CD4-positive, alpha-beta T cell treated with Interferon alpha-2 for 1 hour (primary cell): ENCODE measurements at regions not wholly inside any gene's neighbourhood (a gene's known extent, or its start where the extent isn't known, plus 50 kb on each side); places are given as distances from the start of the nearest gene placed in this dataset.
"Not testable (repeated sequence)": the region's sequence is repeated elsewhere in the genome, so short reads cannot be mapped to it uniquely, and the experiment has no call there.

Source experiments
- DNase-seq, 2 donors: peaks; one replicate each; pipeline ENCODE4 v3.0.0-alpha.2; 2020 to 2022

- no peak for DNase-seq
These were observed 285.1 kb upstream of the STAC start for GRCh38 chr3:36095238-36095637.

- no peak for DNase-seq
These were observed 283.1 kb upstream of the STAC start for GRCh38 chr3:36097209-36097608.

GRCh38 chr3:36114353-36114752 is 266.0 kb upstream of the STAC start:
- DNase-seq: no peak

- DNase-seq: no peak
These were observed 256.0 kb upstream of the STAC start for GRCh38 chr3:36124118-36124796.

GRCh38 chr3:36132214-36132613 is 248.1 kb upstream of the STAC start:
- no peak for DNase-seq

GRCh38 chr3:36135863-36136262 is 244.4 kb upstream of the STAC start:
- DNase-seq: no peak

GRCh38 chr3:36142746-36143145 is 237.6 kb upstream of the STAC start:
- no peak for DNase-seq

GRCh38 chr3:36146404-36146803 is 233.9 kb upstream of the STAC start:
- DNase-seq: no peak

- DNase-seq: no peak
These were observed 232.3 kb upstream of the STAC start for GRCh38 chr3:36147934-36148558.

- no peak for DNase-seq
These were observed 230.8 kb upstream of the STAC start for GRCh38 chr3:36149447-36149865.

- DNase-seq: no peak
These were observed 224.8 kb upstream of the STAC start for GRCh38 chr3:36155515-36155914.

GRCh38 chr3:36164400-36164799 is 215.9 kb upstream of the STAC start:
- no peak for DNase-seq

GRCh38 chr3:36165509-36166290 is 214.6 kb upstream of the STAC start:
- no peak for DNase-seq

- no peak for DNase-seq
These were observed 213.8 kb upstream of the STAC start for GRCh38 chr3:36166477-36166876.

- no peak for DNase-seq
These were observed 207.6 kb upstream of the STAC start for GRCh38 chr3:36172699-36173098.

GRCh38 chr3:36175113-36175812 is 205.0 kb upstream of the STAC start:
- DNase-seq: no peak

- DNase-seq: no peak
These were observed 204.3 kb upstream of the STAC start for GRCh38 chr3:36175916-36176461.

GRCh38 chr3:36178018-36178417 is 202.3 kb upstream of the STAC start:
- no peak for DNase-seq

- no peak for DNase-seq
These were observed 198.3 kb upstream of the STAC start for GRCh38 chr3:36182024-36182423.

GRCh38 chr3:36187197-36187596 is 193.1 kb upstream of the STAC start:
- DNase-seq: not testable (repeated sequence)

GRCh38 chr3:36192901-36193300 is 187.4 kb upstream of the STAC start:
- DNase-seq: no peak

- no peak for DNase-seq
These were observed 186.9 kb upstream of the STAC start for GRCh38 chr3:36193448-36193847.

GRCh38 chr3:36196058-36196457 is 184.2 kb upstream of the STAC start:
- DNase-seq: no peak
